GM19452 (cell line): ENCODE measurements at regions not wholly inside any gene's neighbourhood (a gene's known extent, or its start where the extent isn't known, plus 50 kb on each side); places are given as distances from the start of the nearest gene placed in this dataset.
"Not testable (repeated sequence)": the region's sequence is repeated elsewhere in the genome, so short reads cannot be mapped to it uniquely, and the experiment has no call there.

ENCODE experiments used
- ATAC-seq: cut with Tn5 transposase; IDR thresholded peaks from one replicate; pipeline ENCODE4 v1.9.1; 2021; ENCODE audit not compliant: unreplicated experiment

DNA sequence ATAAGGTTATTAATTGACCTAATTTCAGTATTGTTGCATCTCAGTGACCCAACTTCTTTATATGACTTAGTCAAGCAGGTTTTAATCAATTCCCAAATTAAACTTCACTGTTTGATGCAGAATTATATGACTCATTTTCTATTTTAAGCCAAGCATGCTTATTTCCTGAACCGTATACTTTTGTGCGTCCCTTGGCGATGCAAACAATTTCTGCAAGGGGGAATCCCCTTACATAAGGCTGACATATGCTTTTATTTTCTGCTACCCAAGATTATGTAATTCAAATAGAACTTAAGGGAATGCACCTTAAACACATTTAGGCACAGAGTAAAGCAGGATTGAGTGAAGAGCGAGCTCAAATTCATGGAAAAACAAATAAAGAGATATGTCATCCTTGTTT, 303.9 kb downstream of the PDCD6IP start:
- ATAC-seq, result no peak

DNA sequence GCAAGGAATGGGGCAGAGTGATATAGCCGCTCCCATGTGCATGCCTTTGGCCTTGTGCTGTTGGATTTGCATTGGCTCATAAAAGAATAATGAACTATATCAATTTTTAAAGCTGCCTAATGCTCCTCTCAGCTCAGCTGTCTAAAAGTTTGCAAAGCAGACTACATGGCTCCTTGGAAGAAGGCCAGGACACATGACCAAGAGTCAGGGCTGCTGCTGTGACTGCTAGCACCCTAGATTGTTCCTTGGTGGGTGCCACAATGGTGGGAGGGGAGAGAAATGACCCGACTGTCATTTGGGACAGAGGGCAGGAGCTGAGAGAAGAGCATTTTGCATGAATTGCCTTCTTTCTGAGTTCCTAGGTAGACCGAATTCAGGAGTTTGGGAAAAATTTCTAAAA, 307.9 kb downstream of the PDCD6IP start:
- no peak for ATAC-seq

DNA sequence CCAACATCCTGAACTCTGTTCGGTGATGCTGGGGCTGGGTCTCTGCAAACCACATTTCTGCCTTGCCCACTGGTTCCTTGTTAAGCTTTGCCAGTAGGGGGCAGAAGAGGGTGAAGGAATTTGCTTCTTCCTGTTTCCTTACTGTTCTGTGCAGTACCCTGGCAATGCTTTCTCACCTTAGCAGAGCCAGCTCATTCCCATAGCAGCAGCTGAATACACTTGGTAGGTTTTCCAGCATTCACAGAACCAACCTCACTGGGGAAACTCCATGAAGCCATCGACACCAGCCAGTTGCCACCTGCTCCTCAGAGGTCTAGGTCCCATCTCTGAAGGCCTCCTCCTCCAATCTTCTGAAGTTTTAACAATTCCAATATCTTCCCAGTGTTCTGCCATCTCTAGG, 308.4 kb downstream of the PDCD6IP start:
- no peak for ATAC-seq

DNA sequence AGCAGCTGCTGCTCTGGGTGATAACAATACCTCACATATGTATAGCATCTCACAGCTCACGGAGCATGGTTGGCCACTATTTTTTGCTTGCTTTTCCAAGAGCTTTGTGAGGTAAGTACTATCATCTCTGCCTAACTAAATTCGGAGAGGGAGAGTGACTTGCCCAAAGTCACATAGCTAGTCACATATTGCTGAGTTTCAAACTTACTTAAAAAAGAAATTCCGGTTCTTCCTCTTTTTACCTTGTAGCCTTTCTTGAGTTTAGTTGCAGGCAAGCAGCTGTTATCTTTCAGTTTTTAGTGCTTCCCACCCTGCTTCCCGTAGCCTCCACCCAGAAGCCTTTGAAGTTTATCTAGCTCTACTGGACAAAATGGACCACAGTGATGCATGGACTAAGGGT, 309.2 kb downstream of the PDCD6IP start:
- peak; percentile 43 for ATAC-seq

DNA sequence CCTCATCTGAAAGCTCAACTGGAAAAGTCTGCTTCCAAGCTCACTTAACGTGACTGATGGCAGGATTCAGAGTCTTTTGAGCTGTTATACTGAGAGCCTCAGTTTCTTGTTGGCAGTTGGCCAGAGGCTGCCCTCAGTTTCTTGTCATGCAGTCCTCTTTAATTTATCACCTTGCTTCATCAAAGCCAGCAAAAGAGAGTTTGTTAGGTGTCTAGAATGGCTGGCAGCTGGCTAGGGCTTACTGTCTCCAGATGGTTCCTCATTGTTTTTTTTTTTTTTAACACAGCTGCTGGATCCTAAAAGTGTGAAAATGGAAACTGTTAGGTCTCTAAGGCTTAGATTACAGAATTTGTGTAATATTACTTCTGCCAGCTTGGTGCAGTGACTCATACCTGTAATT, 310.6 kb downstream of the PDCD6IP start:
- ATAC-seq, result no peak

DNA sequence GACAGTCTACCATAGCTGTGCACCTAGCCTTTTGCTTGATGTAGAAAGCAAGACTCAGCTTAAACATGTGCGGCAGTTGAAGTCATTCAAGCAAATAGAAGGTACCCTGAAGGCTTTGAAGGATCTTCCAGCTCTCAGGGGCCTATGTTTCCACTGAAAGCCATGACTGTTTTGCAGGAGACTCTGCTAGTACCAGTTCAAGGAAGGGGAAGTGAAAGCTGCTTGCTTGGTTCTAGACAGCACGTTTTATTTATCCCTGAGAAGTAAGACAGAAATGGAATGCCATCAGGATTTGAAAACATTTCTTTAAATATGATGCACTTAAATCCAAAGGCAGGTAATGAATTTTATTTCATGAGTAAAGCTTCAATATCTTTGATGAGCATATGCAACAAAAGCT, 311.4 kb downstream of the PDCD6IP start:
- peak; percentile 42 for ATAC-seq

DNA sequence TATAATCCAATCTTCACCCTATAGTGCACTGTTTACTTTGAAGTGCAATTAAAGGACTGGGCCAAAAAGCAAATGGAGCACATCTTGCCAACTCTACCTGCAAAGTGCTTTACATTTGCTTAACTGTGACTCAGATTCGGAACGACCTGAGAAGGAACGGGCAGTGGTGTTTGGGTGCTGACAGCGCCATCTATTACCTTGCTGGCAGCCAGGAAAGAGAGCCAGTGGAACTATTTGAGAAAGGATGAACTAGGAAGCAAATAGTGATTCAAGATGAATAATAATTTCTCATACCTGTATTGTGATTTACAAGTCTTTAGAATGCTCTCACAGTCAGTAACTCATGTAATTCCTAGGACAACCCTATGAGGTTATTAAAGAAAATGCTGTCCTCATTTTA, 312.9 kb downstream of the PDCD6IP start:
- ATAC-seq, result no peak

DNA sequence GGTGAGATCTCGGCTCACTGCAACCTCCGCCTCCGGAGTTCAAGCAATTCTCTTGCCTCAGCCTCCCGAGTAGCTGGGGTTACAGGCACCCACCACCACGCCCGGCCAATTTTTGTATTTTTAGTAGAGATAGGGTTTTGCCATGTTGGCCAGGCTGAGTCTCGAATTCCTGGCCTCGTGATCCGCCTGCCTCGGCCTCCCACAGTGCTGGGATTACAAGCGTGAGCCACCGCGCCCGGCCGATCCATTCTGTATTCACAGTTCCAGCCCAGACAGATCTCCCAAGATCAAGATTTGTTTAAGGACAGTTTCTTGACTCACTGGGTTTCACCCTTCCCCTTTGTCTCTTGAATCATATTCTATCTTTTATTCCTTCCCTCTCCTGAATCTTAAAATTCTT, 313.8 kb downstream of the PDCD6IP start:
- not testable (repeated sequence) for ATAC-seq

DNA sequence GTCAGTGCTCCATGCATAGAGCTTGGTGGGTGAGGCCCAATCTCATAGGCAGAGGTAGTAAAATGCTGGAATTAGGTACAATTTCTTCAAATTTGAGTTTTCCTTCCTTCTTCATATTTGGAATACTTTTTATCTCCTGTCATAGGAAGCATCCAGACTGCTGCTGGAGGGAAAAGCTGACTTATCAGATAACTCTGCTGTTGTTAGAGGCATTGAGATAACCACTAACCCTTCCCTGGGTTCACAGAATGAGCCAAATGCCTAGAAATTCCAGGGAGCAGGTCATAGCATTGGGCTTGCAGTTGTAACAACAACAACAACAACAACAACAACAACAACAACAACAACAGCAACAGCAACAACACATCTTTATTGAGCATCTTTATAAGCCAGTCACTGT, 332.7 kb downstream of the PDCD6IP start:
- no peak for ATAC-seq

DNA sequence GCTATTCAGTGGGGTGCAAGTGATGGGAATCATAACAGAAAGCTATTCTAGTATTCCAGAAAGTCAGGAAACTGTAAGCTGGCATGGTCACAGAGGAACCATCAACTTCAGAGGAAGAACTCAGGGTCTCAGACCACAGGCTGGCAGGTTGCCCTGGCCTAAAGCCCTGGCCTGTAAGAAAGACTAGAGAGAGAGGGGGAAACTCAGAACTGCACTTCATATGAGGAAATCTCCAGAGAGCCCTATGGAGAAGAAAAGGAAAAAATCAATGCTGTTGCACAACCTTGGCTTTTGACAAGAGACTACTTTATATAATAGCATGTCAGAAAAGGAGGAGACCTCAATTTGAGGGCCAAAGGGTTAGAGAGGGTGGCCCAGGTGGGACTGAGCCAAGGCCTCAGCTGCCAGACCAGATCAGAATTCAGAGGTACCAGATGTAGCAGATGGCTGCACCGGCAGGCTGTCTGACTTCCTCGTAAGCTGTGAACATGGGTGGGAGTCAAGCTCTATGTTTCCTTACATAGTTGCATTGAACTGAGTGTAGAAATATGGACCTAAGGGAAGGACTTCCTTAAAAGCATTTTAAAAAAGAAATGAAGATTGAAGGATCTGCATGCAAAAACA, 333.8 kb downstream of the PDCD6IP start:
- ATAC-seq, result no peak

DNA sequence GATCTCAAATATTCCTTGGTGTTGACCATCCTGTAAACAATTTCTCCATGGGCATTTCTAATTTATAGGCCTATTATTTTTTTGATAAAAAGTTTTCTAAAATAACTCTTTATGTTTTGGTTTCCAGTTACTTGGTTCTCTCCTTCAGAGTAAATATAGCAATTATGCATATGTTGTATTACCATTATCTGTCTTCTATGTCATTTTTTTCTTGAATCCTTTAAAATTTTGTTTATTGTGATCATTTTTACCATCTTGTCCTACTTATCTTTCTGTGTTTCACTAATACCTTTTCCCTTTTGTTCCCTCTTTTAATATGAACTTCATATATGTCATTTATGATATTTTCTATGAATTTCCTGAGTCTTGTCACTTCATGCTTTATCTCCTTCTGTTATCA, 341.1 kb downstream of the PDCD6IP start:
- ATAC-seq, result no peak

DNA sequence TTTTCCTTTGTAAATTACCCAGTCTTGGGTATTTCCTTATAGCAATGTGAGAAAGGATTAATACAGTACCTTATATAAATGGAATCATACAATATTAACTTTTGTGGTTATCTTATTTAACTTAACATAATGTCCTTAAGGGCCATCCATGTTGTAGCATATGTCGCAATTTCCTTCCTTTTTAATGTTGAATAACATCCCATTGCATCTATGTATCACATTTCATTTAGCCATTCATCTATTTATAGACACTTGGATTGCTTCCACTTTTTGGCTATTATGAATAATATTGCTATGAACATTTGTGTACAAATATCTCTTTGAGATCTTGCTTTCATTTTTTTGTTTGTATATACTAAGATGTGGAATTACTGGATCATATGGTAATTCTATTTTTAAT, 342.2 kb downstream of the PDCD6IP start:
- ATAC-seq, result no peak

DNA sequence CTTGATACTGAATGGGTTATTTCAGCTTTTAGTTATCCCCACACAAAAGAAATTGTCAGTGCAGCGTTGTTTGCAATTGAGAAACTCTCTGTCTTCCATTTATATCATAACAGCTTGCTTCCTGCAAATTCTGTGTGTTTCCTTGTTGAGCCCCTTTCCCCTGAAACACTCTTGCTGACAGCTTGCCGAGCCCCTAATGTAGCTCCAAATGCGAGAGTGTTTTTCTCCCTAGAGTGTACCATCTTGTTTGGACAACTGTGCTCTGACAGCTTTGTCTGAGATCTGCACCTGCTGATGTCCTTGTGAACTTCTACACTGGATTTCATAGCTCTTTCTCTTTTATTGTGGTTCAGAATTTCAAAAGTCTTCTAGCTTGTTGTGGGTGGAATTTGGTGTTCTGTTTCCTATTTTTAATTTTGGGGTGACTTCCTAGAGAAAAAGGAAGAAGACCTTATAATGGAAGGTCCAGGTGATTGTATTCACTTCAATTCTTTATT, 343.5 kb downstream of the PDCD6IP start:
- ATAC-seq, result no peak

DNA sequence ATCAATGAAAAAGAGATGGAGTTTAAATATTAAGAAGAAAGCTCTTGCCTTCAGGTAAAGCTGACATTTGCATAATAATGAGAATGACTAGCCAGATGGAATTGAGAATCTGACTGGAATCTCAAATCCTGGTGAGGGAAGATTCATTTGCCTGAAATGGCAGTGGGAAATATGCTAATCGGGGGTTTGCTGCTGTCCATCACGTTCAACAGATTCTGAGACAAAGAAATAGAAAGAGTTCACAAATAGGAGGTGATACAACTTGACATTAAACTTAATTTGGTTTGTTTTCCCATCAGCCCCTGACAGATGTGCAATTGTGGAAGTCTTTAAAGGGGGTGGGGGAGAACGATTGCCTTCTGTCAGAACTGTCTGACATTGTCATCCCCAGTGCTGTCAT, 347.4 kb downstream of the PDCD6IP start:
- ATAC-seq, result no peak

DNA sequence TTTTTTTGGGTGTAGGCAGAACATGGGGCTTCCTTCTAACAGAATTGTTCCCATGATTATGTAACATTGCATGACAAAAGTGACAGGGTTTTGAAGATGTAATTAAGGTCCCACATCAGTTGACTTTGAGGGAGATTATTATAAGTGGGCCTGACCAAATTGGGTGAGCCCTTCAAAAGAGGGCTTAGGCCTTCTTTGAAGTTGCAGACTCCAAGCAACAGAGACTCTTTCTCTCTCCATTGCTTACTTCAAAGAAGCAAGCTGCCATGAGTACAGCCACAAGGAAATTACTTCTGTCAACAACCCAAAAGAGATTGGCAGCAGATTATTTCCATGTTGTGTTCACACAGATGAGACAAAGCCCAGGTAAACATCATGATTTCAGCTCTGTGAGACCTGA, 348.2 kb downstream of the PDCD6IP start:
- ATAC-seq, result no peak

DNA sequence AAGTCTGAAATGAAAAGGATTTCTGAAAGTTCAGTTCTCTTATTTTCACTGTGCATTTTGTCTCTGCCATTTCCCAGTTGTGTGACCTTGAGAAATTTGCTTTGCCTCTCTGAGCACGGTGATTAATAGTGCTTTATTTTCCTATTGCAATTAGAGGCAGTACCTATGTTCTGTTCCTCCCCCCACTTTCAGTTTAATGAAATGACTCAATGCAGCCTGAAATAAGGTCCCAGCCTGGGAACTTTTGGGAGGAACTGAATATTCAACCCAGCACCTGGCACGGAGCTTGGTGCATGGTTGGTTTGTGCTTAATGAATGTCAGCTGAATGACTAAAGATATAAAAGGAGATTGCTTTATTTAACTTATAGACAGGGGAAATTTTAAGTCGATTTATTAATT, 352.6 kb downstream of the PDCD6IP start:
- ATAC-seq, result no peak

DNA sequence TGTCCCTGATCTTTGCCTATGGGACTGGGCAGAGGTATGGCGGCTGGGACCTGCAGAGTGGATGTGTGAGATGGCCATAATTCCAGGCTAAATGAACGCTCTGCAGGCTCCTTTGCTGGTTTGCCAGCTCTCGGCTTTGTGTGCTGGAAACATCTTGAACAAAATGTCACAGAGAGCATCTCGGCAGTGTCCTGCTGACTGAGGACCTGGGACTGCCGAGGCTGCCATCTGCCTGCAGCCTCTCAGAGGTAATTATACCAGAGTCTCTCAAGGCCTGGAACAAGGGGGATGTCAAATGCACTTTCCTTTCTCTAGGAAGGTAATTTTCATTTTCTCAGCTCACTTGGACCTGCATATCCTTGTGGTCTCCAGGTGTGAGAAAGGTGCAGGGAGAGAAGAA, 354.2 kb downstream of the PDCD6IP start:
- ATAC-seq, result no peak

DNA sequence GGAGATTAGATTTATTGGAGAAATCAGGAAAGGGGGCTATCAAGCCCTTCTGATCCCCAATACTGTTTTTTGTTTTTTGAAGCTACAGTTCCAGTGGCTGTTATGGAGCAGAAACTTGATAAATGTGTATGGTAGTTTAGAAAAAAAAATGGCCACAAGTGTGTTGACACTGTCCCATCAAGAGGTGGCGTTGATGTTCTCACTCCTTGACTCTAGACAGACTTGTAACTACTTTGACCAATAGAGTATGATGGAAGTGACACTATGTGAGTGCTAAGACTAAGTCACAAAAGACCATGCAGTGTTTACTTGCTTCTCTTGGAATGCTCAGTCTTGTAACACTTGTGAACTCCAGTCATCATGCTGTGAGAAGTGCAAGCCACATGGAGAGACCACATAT, 356.7 kb downstream of the PDCD6IP start:
- peak; percentile 6 for ATAC-seq

DNA sequence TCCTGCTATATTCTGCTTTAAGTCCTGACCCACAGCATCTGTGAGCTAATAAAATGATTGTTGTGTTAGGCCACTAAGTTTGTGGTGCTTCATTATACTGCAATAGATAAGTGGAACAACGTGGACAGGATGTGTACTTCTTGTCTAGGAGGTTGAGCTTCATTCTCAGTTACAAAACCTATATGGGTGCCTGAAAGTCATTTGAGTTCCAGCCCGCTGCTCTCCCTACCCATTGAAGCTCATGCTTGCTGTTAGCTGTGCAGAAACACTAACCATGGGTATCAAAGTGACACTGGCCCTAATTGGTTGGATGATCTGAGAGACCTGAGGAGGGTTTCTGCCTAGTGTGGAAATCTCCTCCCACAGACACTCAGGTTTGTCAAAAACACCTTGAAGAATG, 357.2 kb downstream of the PDCD6IP start:
- peak; percentile 55 for ATAC-seq

DNA sequence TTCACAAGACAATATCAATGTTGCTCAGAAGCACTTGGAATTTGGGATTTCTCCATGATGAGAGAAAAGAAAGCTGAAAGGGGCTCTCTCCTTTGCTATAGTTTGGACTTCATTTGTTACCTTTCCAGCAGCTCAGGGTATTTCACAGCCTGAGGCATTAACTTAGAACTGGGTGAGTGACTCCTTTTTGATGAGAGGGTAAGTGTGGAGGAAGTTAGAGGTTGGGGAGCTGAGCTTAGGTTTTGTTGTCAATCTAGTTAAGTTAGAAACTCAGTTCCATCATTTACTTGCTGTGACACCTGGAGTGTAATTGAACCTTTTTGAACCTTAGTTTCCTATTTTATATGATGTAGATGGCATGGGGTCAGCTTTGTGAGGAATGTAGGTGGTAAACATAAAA, 359.1 kb downstream of the PDCD6IP start:
- ATAC-seq, result no peak

DNA sequence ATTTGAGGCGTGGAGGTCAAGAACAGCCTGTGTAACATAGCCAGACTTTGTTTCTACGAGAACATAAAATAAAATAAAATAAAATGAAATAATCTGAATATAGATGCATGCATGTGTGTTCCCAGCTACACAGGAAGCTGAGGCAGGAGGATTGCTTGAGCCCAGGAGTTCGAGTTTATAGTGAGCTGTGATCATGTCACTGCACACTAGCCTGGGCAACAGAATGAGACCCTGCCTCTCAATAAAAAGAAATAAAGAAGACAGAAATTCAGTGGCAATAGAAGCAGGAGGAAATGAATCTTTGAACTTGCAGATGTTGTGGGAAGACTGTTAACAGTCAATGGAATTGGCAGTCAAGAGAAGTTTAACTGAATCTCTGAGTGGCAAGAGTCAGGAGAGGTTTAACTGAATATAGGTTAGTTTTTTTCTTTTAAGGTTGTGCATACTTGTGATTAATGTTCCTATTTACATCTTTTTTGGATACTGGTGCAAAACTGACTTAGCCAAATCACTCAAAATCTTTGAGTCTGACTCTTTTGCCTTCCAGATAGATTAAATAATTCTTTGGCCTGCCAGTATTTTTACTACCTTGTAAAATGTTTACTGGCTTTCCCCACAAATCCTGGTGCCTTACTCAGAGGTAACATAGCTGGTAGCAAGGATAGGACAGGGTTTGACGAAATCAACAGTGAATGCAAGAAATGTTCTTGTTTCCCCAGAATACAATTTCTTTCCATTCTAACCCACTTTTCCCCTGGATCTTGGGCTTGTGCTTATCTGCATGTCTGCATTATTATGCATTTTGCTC, 361.4 kb downstream of the PDCD6IP start:
- ATAC-seq, result no peak

DNA sequence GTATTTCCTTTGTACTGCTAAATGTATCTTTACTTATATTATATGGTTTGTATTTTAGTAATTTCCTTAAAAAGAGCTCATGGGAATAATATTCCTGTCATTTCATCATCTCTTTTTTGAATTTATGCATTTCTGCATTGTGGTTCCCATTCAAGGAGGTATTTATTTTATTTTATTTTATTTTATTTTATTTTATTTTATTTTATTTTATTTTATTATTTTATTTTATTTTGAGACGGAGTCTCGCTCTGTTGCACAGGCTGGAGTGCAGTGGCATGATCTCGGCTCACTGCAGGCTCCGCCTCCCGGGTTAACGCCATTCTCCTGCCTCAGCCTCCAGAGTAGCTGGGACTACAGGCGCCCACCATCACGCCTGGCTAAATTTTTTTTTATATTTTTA, 371.2 kb downstream of the PDCD6IP start:
- not testable (repeated sequence) for ATAC-seq

DNA sequence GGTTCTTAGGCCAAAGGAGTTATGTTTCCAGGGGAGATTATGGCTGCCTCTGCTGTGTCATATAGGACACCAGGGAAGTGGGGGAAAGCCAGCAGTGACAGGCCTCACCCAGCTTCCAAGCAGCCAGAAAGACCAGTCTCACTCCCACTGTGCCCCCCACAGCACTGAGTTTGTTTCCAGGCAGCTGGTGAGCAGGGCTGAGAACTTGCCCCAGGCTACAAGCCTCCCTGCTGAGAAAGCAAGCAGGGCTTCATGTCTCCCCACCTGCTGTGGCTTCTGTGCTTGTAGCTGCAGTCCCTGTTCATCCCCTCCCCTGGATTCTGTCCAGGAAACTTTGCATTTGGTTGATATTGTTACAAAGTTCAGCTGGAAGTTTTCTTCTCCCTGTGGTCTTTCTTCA, 376.3 kb downstream of the PDCD6IP start:
- ATAC-seq, result no peak
